SK-MEL-5 (cell line): ENCODE measurements at regions not wholly inside any gene's neighbourhood (a gene's known extent, or its start where the extent isn't known, plus 50 kb on each side); places are given as distances from the start of the nearest gene placed in this dataset.

Experiments used
- DNase-seq: peaks from one replicate; pipeline ENCODE4 v3.0.0-alpha.2; 2016; ENCODE audit warnings: low read depth, low spot score
- in situ Hi-C: cut with HindIII; loops from 2 replicates; pipeline ENCODE4 v1.10.0; 2016; ENCODE audit warnings: low sequenced_read_pairs, high pct_unique_total_duplicates, low pct_unique_long_range_greater_than_20kb

GRCh38 chr5:2898661-2899060 lies 147.2 kb upstream of the IRX2 start:
- DNase-seq: no peak
- in situ Hi-C loops: no loop called here

GRCh38 chr5:2897276-2897961 lies 145.9 kb upstream of the IRX2 start:
- DNase-seq: no peak
- in situ Hi-C loops: no loop called here

- in situ Hi-C loops: no loop called here
- no peak for DNase-seq
Measured at GRCh38 chr5:2896371-2897275, 145.1 kb upstream of the IRX2 start.

- in situ Hi-C loops: no loop called here
- no peak for DNase-seq
Measured at GRCh38 chr5:2895876-2896275, 144.4 kb upstream of the IRX2 start.

- in situ Hi-C loops: no loop called here
- no peak for DNase-seq
Measured at GRCh38 chr5:2895196-2895595, 143.7 kb upstream of the IRX2 start.

GRCh38 chr5:2894736-2895135 lies 143.3 kb upstream of the IRX2 start:
- DNase-seq: no peak
- in situ Hi-C loops: no loop called here

GRCh38 chr5:2894316-2894715 lies 142.8 kb upstream of the IRX2 start:
- in situ Hi-C loops: no loop called here
- no peak for DNase-seq

- in situ Hi-C loops: no loop called here
- no peak for DNase-seq
Measured at GRCh38 chr5:2892466-2893000, 141.1 kb upstream of the IRX2 start.

- in situ Hi-C loops: no loop called here
- no peak for DNase-seq
Measured at GRCh38 chr5:2891781-2892180, 140.3 kb upstream of the IRX2 start.

GRCh38 chr5:2890011-2890410 lies 138.5 kb upstream of the IRX2 start:
- in situ Hi-C loops: no loop called here
- no peak for DNase-seq

GRCh38 chr5:2888520-2889060 lies 137.1 kb upstream of the IRX2 start:
- DNase-seq: no peak

GRCh38 chr5:2887481-2888348 lies 136.2 kb upstream of the IRX2 start:
- in situ Hi-C loops: no loop called here
- no peak for DNase-seq

More at GRCh38 chr5:2888520-2889060, 137.1 kb upstream of the IRX2 start:
- in situ Hi-C loops: no loop called here

- DNase-seq: no peak
- in situ Hi-C loops: no loop called here
Measured at GRCh38 chr5:2886531-2886930, 135.1 kb upstream of the IRX2 start.

- in situ Hi-C loops: no loop called here
- DNase-seq: no peak
Measured at GRCh38 chr5:2883771-2884170, 132.3 kb upstream of the IRX2 start.

- DNase-seq: no peak
- in situ Hi-C loops: no loop called here
Measured at GRCh38 chr5:2879701-2880100, 128.2 kb upstream of the IRX2 start.

- no peak for DNase-seq
- in situ Hi-C loops: no loop called here
Measured at GRCh38 chr5:2877522-2877921, 126.0 kb upstream of the IRX2 start.

- DNase-seq: no peak
- in situ Hi-C loops: no loop called here
Measured at GRCh38 chr5:2876183-2876582, 124.7 kb upstream of the IRX2 start.

GRCh38 chr5:2874099-2874498 lies 122.6 kb upstream of the IRX2 start:
- DNase-seq: no peak
- in situ Hi-C loops: no loop called here
